ENCODE measurements at regions not wholly inside any gene's neighbourhood (a gene's known extent, or its start where the extent isn't known, plus 50 kb on each side); places are given as distances from the start of the nearest gene placed in this dataset.

- TF ChIP-seq, protein P1, sequence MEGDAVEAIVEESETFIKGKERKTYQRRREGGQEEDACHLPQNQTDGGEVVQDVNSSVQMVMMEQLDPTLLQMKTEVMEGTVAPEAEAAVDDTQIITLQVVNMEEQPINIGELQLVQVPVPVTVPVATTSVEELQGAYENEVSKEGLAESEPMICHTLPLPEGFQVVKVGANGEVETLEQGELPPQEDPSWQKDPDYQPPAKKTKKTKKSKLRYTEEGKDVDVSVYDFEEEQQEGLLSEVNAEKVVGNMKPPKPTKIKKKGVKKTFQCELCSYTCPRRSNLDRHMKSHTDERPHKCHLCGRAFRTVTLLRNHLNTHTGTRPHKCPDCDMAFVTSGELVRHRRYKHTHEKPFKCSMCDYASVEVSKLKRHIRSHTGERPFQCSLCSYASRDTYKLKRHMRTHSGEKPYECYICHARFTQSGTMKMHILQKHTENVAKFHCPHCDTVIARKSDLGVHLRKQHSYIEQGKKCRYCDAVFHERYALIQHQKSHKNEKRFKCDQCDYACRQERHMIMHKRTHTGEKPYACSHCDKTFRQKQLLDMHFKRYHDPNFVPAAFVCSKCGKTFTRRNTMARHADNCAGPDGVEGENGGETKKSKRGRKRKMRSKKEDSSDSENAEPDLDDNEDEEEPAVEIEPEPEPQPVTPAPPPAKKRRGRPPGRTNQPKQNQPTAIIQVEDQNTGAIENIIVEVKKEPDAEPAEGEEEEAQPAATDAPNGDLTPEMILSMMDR (IDR thresholded peaks at IDR 0.05): no peak
- Histone ChIP-seq H3K4me3 (no peak overlapping the region), H3K4me1 (no peaks in the 10 kb centered on the region), H3K36me3 (no peaks in the 10 kb centered on the region), H3K27me3 (no peaks in the 10 kb centered on the region), H3K9me3 (no peaks in the 10 kb centered on the region), H3K27ac (no peak overlapping the region)
- intact Hi-C loops (cut with DNase I): no loop called here
- no peak for DNase-seq (ENCODE audit: low spot score in 2 of 2)
These were observed 557.0 kb upstream of the SGO1 start for GRCh38 chr3:20742903-20743552.

DNA sequence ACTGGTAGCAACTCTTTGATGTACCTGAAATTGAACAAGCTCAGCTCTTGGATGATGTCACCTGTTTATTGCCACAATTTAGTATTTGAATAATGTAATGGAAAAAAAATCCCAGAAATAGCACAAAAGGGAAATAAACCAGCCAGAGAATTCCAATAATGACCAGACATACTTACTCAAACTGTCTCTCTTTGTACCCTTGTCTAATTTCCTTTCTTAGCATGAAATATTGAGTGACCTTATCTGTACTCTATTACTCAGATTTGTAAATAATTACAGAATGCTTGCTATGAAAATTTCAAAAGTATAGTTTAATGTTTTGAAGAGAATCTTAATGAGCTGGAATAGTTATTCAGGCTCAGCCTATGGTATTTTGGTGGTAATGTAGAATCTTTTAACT is 555.4 kb upstream of the SGO1 start:
- no peak overlapping the region for H3K27ac ChIP-seq
- intact Hi-C loops (cut with DNase I): no loop called here
- H3K4me3 ChIP-seq: no peak overlapping the region
- H3K9me3 ChIP-seq: no peaks in the 10 kb centered on the region
- no peak for DNase-seq (ENCODE audit: low spot score in 2 of 2)
- TF ChIP-seq, protein P1 (IDR thresholded peaks at IDR 0.05): no peak
- no peaks in the 10 kb centered on the region for H3K4me1 ChIP-seq
- H3K36me3 ChIP-seq: no peaks in the 10 kb centered on the region
- H3K27me3 ChIP-seq: no peaks in the 10 kb centered on the region

- Histone ChIP-seq H3K36me3 (no peaks in the 10 kb centered on the region), H3K9me3 (no peaks in the 10 kb centered on the region), H3K27ac (no peak overlapping the region), H3K4me3 (no peak overlapping the region), H3K27me3 (no peaks in the 10 kb centered on the region), H3K4me1 (no peaks in the 10 kb centered on the region)
- TF ChIP-seq, protein P1 (IDR thresholded peaks at IDR 0.05): no peak
- intact Hi-C loops (cut with DNase I): no loop called here
- no peak for DNase-seq (ENCODE audit: low spot score in 2 of 2)
These were observed 553.8 kb upstream of the SGO1 start for GRCh38 chr3:20739814-20740213.

GRCh38 chr3:20736287-20736852 is 550.4 kb upstream of the SGO1 start:
- no peak overlapping the region for H3K27ac ChIP-seq
- TF ChIP-seq, protein P1 (IDR thresholded peaks at IDR 0.05): no peak
- no peaks in the 10 kb centered on the region for H3K4me1 ChIP-seq
- H3K9me3 ChIP-seq: no peaks in the 10 kb centered on the region
- H3K36me3 ChIP-seq: no peaks in the 10 kb centered on the region
- no peak overlapping the region for H3K4me3 ChIP-seq
- intact Hi-C loops (cut with DNase I): no loop called here
- no peaks in the 10 kb centered on the region for H3K27me3 ChIP-seq
- no peak for DNase-seq (ENCODE audit: low spot score in 2 of 2)

GRCh38 chr3:20729185-20729584 is 543.2 kb upstream of the SGO1 start:
- DNase-seq (ENCODE audit: low spot score in 2 of 2): no peak
- no peaks in the 10 kb centered on the region for H3K9me3 ChIP-seq
- no peak overlapping the region for H3K27ac ChIP-seq
- no peak overlapping the region for H3K4me3 ChIP-seq
- no peaks in the 10 kb centered on the region for H3K4me1 ChIP-seq
- no peaks in the 10 kb centered on the region for H3K36me3 ChIP-seq
- intact Hi-C loops (cut with DNase I): no loop called here
- H3K27me3 ChIP-seq: no peaks in the 10 kb centered on the region
- TF ChIP-seq, protein P1 (IDR thresholded peaks at IDR 0.05): no peak

Measured in ascending aorta (tissue), 2 donors.